COLO829 (cell line): ENCODE measurements at regions not wholly inside any gene's neighbourhood (a gene's known extent, or its start where the extent isn't known, plus 50 kb on each side); places are given as distances from the start of the nearest gene placed in this dataset.
"Not testable (repeated sequence)": the region's sequence is repeated elsewhere in the genome, so short reads cannot be mapped to it uniquely, and the experiment has no call there.

Experiments used
- DNase-seq: peaks from one replicate; pipeline ENCODE4 v3.0.0; 2012; ENCODE audit warnings: low spot score

DNA sequence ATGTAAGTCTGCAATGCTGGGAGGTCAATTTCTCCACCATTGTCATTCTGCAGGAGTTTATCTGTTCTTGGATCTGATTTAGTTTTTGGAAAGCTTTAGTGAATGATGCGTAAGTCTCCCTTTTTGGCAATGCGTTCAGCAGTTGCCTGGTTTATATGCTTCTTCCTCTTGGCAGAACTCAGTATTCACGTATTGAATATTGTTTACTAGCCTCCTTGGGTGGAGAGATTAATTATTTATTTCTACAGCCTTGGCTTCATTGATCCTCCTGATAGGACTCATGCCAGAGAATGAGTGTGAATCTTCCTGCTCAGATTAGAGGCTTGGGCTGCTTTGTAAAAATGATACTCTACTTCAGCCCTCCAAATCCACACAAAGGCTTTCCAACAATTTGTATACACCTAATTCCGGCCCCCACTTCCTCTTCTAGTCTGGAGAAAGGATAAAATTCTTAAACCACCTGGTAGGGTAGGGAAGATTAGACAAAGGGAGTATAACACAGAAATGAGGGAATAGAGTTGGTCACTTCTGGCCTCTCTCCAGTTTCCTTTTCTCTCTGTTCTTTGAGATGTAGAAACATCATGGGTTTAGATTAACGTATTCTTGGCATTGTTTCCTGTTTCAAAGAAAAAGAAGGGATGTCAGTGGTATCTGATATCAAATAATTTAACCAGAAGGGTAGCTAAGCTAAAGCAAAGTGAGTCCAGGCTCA, 929.8 kb downstream of the KCNJ2 start:
- no peak for DNase-seq

DNA sequence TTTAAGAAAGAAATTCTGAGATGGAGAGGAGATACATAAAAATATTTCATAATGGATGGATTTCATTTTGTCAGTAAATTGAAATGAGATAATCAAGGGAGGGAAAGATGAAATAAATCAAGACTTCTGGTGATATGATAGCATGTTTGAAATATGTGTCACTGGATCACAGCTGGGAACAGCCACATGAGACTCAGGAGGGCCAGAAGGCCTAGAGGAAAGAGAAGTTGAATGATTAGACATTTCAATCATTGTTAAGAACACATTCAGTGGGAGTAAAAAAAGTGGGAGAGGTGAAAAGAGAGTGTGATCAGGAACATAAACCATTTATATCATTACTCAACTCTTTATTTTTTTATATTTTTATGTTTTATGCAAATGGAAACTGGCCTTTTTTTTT, 933.4 kb downstream of the KCNJ2 start:
- DNase-seq = no peak

- no peak for DNase-seq
Measured at GRCh38 chr17:71104225-71104624, 934.9 kb downstream of the KCNJ2 start.

GRCh38 chr17:71106056-71106455, 936.7 kb downstream of the KCNJ2 start:
- not testable (repeated sequence) for DNase-seq

DNA sequence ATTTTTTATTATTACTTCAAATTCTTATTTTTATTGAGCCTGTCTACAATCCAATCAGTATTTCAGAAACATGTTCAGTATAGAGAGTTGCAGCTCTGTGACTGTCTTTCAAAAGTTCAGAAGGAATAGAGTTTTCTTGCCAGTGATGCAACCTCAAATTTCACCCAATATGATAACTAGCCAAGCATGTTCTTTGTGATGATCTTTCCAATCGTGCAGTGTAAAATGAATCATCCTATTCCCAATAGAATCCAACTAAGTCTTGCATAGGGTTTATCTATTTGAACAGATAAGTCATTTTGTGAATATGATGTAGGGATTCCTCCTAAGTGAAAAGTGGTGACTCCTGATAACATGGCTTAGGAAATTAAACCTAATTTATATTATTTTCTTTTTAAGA, 937.8 kb downstream of the KCNJ2 start:
- no peak for DNase-seq

- DNase-seq = no peak
Measured at GRCh38 chr17:71109697-71110096, 940.4 kb downstream of the KCNJ2 start.

- no peak for DNase-seq
Measured at GRCh38 chr17:71110326-71110725, 941.0 kb downstream of the KCNJ2 start.

DNA sequence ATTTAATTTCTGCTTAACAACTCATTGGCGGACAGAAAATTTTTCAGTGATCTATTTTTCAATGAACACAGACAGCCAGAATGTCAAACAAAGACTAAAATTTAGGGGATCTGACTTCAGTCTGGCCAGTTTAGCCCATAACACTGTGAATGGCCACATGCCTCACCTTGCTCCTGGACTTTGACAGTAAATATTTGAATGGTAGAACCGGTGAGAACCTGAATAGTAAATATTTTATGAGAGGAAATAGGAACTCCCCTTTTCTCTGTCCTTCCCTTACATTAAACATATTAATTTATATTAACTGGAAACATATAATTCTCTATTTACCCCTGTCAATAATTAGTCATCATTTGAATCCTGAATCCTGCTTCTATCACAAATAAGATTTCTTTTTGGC, 942.1 kb downstream of the KCNJ2 start:
- DNase-seq = no peak

GRCh38 chr17:71111934-71112333, 942.6 kb downstream of the KCNJ2 start:
- no peak for DNase-seq

- no peak for DNase-seq
Measured at GRCh38 chr17:71113347-71113746, 944.0 kb downstream of the KCNJ2 start.

- DNase-seq = no peak
Measured at GRCh38 chr17:71114911-71115668, 945.8 kb downstream of the KCNJ2 start.

DNA sequence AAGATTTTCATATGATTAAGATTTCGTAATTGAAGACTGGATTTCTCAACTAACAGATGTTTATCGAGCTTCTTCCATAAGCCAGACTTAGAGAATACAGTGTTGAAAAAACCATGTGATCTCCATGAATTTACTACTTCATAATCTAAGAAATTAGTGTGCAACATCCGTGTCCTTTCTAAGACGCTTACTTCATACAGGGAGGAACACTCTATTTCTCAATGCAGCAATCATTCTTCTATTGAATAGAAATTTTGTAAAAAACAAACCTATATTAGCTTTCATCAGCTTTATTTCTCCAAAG, 946.3 kb downstream of the KCNJ2 start:
- no peak for DNase-seq

DNA sequence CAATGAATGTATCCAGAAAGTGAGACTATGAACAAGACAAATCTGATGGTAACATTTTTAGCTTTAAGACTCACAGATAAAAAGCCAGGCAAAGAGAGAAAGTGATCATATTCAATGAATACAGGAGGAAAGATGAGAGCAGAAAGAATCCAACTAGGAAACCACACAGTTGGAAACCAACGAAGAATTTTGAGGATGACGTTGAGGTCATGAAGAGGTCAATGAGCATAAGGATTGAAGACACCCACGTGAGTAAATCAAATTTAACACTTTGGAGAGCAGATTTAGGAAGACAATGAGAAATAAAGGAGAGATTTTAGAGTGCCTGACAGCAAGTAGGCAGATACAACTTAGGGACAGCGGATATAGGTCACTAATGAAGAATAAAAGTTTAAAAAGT, 948.1 kb downstream of the KCNJ2 start:
- DNase-seq = no peak

DNA sequence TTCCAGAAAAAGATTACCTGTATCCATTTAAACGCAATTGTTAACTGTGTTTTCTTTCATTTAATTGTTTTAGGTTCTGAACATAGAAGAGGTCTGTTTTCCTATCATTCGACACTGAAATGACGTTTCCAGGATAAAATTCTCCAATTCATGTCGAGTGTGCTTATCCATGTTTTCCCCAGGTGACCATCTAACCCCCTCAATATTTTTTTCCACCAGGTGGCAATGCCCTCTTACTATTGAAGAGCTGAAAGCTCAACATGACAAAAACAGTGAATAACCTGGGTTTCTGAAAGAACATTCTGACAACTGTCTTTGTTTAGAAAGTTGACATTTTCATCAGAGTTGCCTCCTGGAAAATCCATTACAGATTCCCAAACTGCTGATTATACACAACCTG, 948.7 kb downstream of the KCNJ2 start:
- no peak for DNase-seq

GRCh38 chr17:71127416-71127815, 958.1 kb downstream of the KCNJ2 start:
- no peak for DNase-seq

DNA sequence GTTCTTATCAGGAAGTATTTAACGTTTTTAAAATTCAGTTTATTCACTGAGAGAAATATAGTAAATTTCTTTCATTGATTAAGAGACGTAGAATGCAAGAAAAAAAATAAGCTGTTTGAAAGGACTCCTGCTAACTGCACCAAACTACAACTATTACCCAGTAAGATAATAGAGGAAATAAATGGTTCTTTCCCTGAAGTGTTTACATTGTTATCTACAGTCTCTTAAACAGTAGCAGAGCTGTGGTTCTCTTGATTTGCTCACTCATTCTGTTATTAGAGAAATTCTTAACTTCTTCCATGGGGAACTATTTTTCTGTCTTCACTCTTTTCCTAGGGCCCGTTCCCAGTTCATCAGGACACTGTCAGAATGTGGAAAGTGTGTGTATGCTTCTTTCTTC, 973.0 kb downstream of the KCNJ2 start:
- no peak for DNase-seq

DNA sequence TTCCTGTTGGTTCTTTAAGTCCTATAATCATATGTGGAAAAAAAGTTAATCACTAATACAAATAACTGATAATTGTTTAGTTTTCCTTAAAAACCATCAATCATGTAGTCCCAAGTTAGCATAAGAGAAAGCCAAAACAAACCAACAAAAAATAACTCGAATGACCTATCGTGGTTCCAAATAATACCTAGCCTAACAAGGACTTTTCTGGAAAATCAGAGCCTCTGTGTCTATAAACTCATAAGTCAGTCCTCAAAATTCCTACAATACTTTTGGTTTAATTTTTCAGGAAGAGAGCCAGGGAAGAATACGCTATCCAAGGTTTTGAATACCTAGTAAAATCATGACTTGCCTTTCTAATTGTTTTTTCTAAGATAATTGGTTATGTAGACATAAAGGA, 975.3 kb upstream of the SOX9 start:
- no peak for DNase-seq

- DNase-seq = no peak
Measured at GRCh38 chr17:71147906-71148305, 972.9 kb upstream of the SOX9 start.

GRCh38 chr17:71149607-71150006, 971.2 kb upstream of the SOX9 start:
- DNase-seq = no peak

DNA sequence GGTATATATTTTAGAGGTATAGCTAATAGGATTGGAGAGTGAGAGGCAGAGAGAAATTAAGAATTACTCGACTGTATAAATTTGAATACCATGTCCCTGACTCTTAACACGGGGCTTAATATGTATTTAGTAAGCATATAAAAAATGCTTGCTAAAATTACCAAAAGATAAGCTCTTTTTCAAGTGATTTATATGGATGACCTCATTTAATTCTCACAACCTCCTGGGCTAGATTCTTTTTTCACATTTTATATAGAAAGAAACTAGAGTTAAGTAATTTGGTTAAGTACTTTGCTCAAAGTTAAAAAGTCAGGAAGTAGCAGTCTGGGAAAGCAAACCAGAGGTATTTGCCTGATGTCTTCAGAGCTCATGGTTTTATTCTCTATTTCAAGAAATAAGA, 963.5 kb upstream of the SOX9 start:
- DNase-seq = no peak

- DNase-seq = no peak
Measured at GRCh38 chr17:71158437-71158836, 962.4 kb upstream of the SOX9 start.

DNA sequence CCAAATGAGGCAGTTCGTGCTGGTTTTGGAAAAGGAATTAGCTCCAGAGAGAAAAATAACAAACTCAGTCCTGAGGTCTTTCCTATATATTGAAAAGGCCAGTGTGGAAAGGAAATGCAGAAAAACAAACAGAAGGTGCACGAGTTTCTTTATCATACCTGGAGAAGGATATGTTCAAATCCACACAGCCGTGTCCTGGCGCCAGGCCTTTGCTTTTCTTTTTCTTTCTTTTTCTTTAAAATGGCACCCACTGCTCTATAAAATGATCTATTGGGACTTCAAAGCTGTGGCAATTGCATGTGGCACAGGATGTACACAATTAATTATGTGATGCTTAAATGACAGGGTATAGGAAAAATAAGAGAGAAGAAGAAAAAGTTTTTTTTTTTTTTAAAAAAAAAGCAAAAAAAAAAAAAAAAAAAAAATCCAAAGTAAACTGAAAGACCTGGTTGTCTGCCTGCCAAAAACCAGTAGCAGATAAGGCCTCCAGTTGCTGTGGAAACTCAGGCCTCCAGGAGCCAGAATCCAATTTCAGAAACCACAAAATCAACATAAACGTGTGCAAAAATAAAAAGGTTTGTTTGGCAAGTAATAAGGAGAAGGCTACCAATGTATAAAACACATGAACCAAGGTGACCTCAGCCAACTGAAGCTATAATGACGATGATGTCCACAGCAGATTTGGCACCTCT, 957.6 kb upstream of the SOX9 start:
- DNase-seq = no peak

GRCh38 chr17:71163813-71164122, 957.1 kb upstream of the SOX9 start:
- DNase-seq = no peak

DNA sequence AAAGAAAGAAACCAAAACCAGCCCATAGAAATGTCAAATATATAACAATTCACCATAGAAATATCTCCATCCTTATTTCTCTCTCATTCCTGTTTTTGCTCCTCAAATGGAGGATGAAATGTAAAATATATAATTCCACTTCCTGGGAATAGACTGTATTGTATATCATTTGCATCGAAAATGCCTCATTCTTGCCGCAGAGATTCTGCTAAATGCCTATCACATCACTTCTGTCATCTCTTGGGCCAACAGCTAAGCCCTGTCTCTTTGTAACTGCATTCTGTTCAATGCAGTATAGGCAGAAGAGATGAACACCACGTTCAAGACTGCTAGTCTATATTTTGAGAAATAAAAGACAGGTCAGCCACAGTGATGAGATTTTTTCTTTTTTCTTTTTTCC, 956.3 kb upstream of the SOX9 start:
- no peak for DNase-seq
